DOHH2 (cell line): ENCODE measurements at regions not wholly inside any gene's neighbourhood (a gene's known extent, or its start where the extent isn't known, plus 50 kb on each side); places are given as distances from the start of the nearest gene placed in this dataset.

Experiments used
- H3F3A ChIP-seq: fragments of 200-600 bp; sonication (generic), shearing (Covaris generic); 2 replicates; pipeline ENCODE4 v1.6.0; 2016; ENCODE audit warnings: antibody characterized with exemption, mild to moderate bottlenecking; ENCODE audit not compliant: control insufficient read depth, insufficient read depth
- H3K27ac ChIP-seq: fragments of 200-600 bp; sonication (generic); 2 replicates; pipeline ENCODE4 v1.5.1; 2014; ENCODE audit warnings: low read depth, mild to moderate bottlenecking, low read length, moderate library complexity
- H3K27me3 ChIP-seq: fragments of 200-600 bp; sonication (generic); 2 replicates; pipeline ENCODE4 v1.6.1; 2014; ENCODE audit warnings: mild to moderate bottlenecking, low read length, mixed read lengths; ENCODE audit not compliant: control insufficient read depth
- H3K36me3 ChIP-seq: fragments of 200-600 bp; sonication (generic); 2 replicates; pipeline ENCODE4 v1.6.1; 2014; ENCODE audit warnings: mild to moderate bottlenecking, low read length, moderate library complexity, mixed read lengths; ENCODE audit not compliant: control insufficient read depth
- H3K4me1 ChIP-seq: fragments of 200-600 bp; sonication (generic); 2 replicates; pipeline ENCODE4 v1.6.1; 2014; ENCODE audit warnings: mild to moderate bottlenecking, low read length, mixed read lengths; ENCODE audit not compliant: control insufficient read depth
- H3K4me2 ChIP-seq: fragments of 200-600 bp; sonication (generic); 2 replicates; pipeline ENCODE4 v1.6.0; 2014; ENCODE audit warnings: mild to moderate bottlenecking, low read length, moderate library complexity
- H3K4me3 ChIP-seq: fragments of 200-600 bp; sonication (generic); 2 replicates; pipeline ENCODE4 v1.5.1; 2014; ENCODE audit warnings: mild to moderate bottlenecking, low read length, mixed read lengths
- H3K79me2 ChIP-seq: fragments of 200-600 bp; sonication (generic); 2 replicates; pipeline ENCODE4 v1.6.1; 2014; ENCODE audit warnings: mild to moderate bottlenecking, low read length, mixed read lengths; ENCODE audit not compliant: control insufficient read depth
- H3K9me2 ChIP-seq: fragments of 200-600 bp; sonication (generic); replicated peaks from 2 replicates; pipeline ENCODE4 v1.6.1; 2014; ENCODE audit warnings: mild to moderate bottlenecking, low read length, mixed read lengths; ENCODE audit not compliant: control insufficient read depth
- H3K9me3 ChIP-seq: fragments of 200-600 bp; sonication (generic); 2 replicates; pipeline ENCODE4 v1.6.1; 2014; ENCODE audit warnings: antibody characterized with exemption, low read length, mixed read lengths; ENCODE audit not compliant: control insufficient read depth, insufficient read depth
- H4K20me1 ChIP-seq: fragments of 200-600 bp; sonication (generic); 2 replicates; pipeline ENCODE4 v1.6.0; 2014; ENCODE audit warnings: low read depth, mild to moderate bottlenecking, antibody characterized with exemption, low read length, moderate library complexity; ENCODE audit not compliant: control insufficient read depth, insufficient read depth
- EZH2phosphoT487 ChIP-seq: fragments of 200-600 bp; sonication (generic); IDR thresholded peaks from 2 replicates; pipeline ENCODE4 v1.6.1; 2017; ENCODE audit warnings: borderline replicate concordance, mild to moderate bottlenecking, antibody characterized with exemption, low read length, moderate library complexity, mixed read lengths
- TF ChIP-seq, protein P1 (sequence below): fragments of 200-600 bp; sonication (generic); IDR thresholded peaks from one replicate; pipeline ENCODE4 v1.5.1; 2014; ENCODE audit warnings: antibody characterized with exemption, mild to moderate bottlenecking, low read depth, low read length; ENCODE audit not compliant: poor library complexity, severe bottlenecking

DNA sequence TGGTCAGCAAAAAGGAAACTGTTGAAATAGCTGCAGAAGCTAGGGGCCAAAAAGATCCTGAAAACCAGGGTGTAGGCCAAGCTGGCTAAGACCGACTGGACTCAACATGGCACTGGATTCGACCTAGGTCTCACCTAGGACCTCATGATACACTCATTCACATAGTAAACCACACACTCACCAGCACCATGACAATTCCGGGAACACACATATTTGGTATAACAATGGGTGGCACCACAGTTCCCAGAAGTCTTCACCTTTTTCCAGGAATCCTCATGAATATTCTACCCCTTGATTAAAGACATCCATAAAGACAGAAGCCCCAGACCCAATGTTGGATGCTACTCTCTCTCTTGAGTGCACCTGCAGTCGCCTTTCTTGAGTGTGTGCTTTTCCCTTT, 460.1 kb downstream of the TMEM114 start:
- H3K4me3 ChIP-seq = no peak overlapping the region
- TF ChIP-seq, protein P1, sequence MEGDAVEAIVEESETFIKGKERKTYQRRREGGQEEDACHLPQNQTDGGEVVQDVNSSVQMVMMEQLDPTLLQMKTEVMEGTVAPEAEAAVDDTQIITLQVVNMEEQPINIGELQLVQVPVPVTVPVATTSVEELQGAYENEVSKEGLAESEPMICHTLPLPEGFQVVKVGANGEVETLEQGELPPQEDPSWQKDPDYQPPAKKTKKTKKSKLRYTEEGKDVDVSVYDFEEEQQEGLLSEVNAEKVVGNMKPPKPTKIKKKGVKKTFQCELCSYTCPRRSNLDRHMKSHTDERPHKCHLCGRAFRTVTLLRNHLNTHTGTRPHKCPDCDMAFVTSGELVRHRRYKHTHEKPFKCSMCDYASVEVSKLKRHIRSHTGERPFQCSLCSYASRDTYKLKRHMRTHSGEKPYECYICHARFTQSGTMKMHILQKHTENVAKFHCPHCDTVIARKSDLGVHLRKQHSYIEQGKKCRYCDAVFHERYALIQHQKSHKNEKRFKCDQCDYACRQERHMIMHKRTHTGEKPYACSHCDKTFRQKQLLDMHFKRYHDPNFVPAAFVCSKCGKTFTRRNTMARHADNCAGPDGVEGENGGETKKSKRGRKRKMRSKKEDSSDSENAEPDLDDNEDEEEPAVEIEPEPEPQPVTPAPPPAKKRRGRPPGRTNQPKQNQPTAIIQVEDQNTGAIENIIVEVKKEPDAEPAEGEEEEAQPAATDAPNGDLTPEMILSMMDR = no peak
- TF ChIP-seq EZH2phosphoT487 = no peak
- H3K4me1 ChIP-seq = no peaks in the 10 kb centered on the region
- H3K9me3 ChIP-seq = peaks cover 4% of the 10 kb centered on the region; the same call in 1 of the 2 replicates
- no peak overlapping the region for H3K27ac ChIP-seq
- no peak overlapping the region for H3K4me2 ChIP-seq
- no peaks in the 10 kb centered on the region for H3K79me2 ChIP-seq
- H3K9me2 ChIP-seq = no peaks in the 10 kb centered on the region
- H3K27me3 ChIP-seq = no peaks in the 10 kb centered on the region
- H4K20me1 ChIP-seq = no peaks in the 10 kb centered on the region
- no peaks in the 10 kb centered on the region for H3K36me3 ChIP-seq
- no peaks in the 10 kb centered on the region for H3F3A ChIP-seq

DNA sequence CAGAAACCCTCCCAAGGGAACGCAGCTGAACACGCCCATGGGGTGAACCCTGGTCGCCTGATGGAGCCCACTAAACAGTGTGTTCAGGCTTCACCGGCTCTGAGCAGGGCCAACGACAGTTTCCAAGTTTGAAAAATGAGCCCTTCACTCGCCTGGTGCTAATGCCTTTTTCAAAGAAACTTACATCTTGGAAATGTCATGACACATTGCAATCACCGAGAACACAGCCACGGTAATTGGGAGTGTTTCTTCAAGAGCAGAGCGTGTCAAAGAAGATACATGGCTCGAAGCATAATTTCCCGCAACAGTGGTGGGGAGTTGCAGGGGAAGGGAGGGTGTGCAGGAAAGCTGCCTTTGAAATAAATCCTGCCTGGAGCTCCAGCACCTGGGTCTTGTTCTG, 463.2 kb downstream of the TMEM114 start:
- no peak for TF ChIP-seq EZH2phosphoT487
- TF ChIP-seq, protein P1 = no peak
- no peaks in the 10 kb centered on the region for H3K79me2 ChIP-seq
- no peak overlapping the region for H3K4me3 ChIP-seq
- H3K4me2 ChIP-seq = no peak overlapping the region
- H3K36me3 ChIP-seq = no peaks in the 10 kb centered on the region
- peaks cover 4% of the 10 kb centered on the region; the same call in 1 of the 2 replicates for H3K9me3 ChIP-seq
- H3K27ac ChIP-seq = no peak overlapping the region
- no peaks in the 10 kb centered on the region for H3K27me3 ChIP-seq
- H3K9me2 ChIP-seq = no peaks in the 10 kb centered on the region
- H3F3A ChIP-seq = no peaks in the 10 kb centered on the region
- H4K20me1 ChIP-seq = no peaks in the 10 kb centered on the region
- H3K4me1 ChIP-seq = no peaks in the 10 kb centered on the region

DNA sequence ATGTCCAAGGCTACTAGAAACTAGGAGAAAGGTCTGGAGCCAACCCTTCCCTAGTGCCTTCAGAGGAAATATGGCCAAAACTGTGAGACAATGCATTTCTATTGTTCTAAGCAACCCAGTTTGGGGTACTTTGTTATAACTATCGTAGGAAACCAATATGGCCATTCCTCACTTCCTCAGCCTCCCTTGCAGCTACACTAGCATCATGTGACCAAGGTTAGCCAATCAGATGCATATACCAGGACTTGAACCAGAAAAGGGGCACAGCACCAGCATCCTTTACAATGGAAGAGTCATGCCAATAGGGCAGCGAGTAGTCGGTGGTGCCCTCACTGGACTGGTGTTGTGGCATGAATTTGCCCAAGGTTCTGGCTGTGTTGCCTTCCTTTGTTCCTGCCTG, 464.0 kb downstream of the TMEM114 start:
- no peaks in the 10 kb centered on the region for H3F3A ChIP-seq
- TF ChIP-seq, protein P1 = no peak
- TF ChIP-seq EZH2phosphoT487 = no peak
- H3K9me3 ChIP-seq = peaks cover 4% of the 10 kb centered on the region; the same call in 1 of the 2 replicates

More for the DNA sequence above, 464.0 kb downstream of the TMEM114 start:
- H3K27me3 ChIP-seq = no peaks in the 10 kb centered on the region
- no peak overlapping the region for H3K4me2 ChIP-seq
- H3K4me3 ChIP-seq = no peak overlapping the region
- H3K36me3 ChIP-seq = no peaks in the 10 kb centered on the region
- no peaks in the 10 kb centered on the region for H3K9me2 ChIP-seq
- H3K4me1 ChIP-seq = no peaks in the 10 kb centered on the region
- no peak overlapping the region for H3K27ac ChIP-seq
- no peaks in the 10 kb centered on the region for H4K20me1 ChIP-seq
- H3K79me2 ChIP-seq = no peaks in the 10 kb centered on the region
